Spinal cord (tissue), 9 donors: ENCODE measurements at regions not wholly inside any gene's neighbourhood (a gene's known extent, or its start where the extent isn't known, plus 50 kb on each side); places are given as distances from the start of the nearest gene placed in this dataset.

Experiments
- DNase-seq, 6 donors: peaks; one replicate each; pipeline versions ENCODE4 v3.0.0 to v3.0.0-alpha.2; 2013 to 2015; ENCODE audit warnings: low spot score in 6 of 6, low read depth in 4 of 6
- H3K27ac ChIP-seq: one replicate; pipeline ENCODE4 v1.5.1; 2013; ENCODE audit warnings: low read depth, low read length, control low read depth
- H3K27me3 ChIP-seq: one replicate; pipeline ENCODE4 v1.6.1; 2013; ENCODE audit warnings: low read length; ENCODE audit not compliant: control insufficient read depth, insufficient read depth
- H3K36me3 ChIP-seq: one replicate; pipeline ENCODE4 v1.6.1; 2013; ENCODE audit warnings: low read length; ENCODE audit not compliant: control insufficient read depth, insufficient read depth
- H3K4me1 ChIP-seq: one replicate; pipeline ENCODE4 v1.6.1; 2013; ENCODE audit warnings: low read length; ENCODE audit not compliant: control insufficient read depth, insufficient read depth
- H3K4me3 ChIP-seq: one replicate; pipeline ENCODE4 v1.5.1; 2013; ENCODE audit warnings: low read depth, low read length, control low read depth
- H3K9me3 ChIP-seq: one replicate; pipeline ENCODE4 v1.6.1; 2013; ENCODE audit warnings: low read length; ENCODE audit not compliant: control insufficient read depth, insufficient read depth
- WGBS: methylation state at CpG from one replicate; pipeline ENCODE4 v1.1.5; 2013; ENCODE audit warnings: missing lambda C conversion rate; ENCODE audit not compliant: insufficient coverage; 5-methylcytosine and 5-hydroxymethylcytosine counted together
- donor health status: healthy.

GRCh38 chr5:81914696-81915095, 57.1 kb upstream of the ATG10 start:
- no peak for DNase-seq
- Histone ChIP-seq H3K27me3 (no peaks in the 10 kb centered on the region), H3K4me3 (no peak overlapping the region), H3K9me3 (no peaks in the 10 kb centered on the region), H3K4me1 (no peaks in the 10 kb centered on the region), H3K36me3 (no peaks in the 10 kb centered on the region), H3K27ac (no peak overlapping the region)
- 60% methylated on average over 1 of the region's 1 CpG for WGBS

- H3K27ac ChIP-seq, result no peak overlapping the region
- 100% methylated on average over 3 of the region's 8 CpGs for WGBS
- H3K9me3 ChIP-seq, result no peaks in the 10 kb centered on the region
- H3K4me3 ChIP-seq, result no peak overlapping the region
- no peak for DNase-seq
- H3K4me1 ChIP-seq, result no peaks in the 10 kb centered on the region
- H3K27me3 ChIP-seq, result no peaks in the 10 kb centered on the region
- H3K36me3 ChIP-seq, result no peaks in the 10 kb centered on the region
Measured at GRCh38 chr5:81912933-81913332, 58.9 kb upstream of the ATG10 start.

DNA sequence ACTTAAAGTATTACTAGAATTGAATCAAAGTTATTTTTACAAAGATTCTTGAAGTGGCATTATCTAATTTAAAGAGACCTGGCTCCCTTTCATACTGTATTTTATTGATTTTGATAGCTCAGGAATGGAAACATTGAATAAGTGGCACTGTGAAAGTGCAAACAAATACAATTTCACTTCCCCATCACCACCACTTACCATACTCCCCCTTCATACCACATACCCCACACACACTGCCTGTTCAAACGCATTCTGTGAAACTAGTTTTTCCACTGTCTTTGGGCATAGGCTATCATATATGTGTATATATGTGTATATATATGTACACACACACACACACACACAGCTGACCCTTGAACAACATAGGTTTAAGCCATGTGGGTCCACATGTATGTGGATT, 62.1 kb upstream of the ATG10 start:
- no CpG with 5 or more reads among the region's 1 CpG for WGBS
- no peaks in the 10 kb centered on the region for H3K36me3 ChIP-seq
- no peaks in the 10 kb centered on the region for H3K9me3 ChIP-seq
- no peak overlapping the region for H3K27ac ChIP-seq
- DNase-seq, result no peak
- no peaks in the 10 kb centered on the region for H3K27me3 ChIP-seq
- H3K4me3 ChIP-seq, result no peak overlapping the region
- H3K4me1 ChIP-seq, result no peaks in the 10 kb centered on the region

- no CpG with 5 or more reads among the region's 5 CpGs for WGBS
- Histone ChIP-seq H3K36me3 (no peaks in the 10 kb centered on the region), H3K4me1 (no peaks in the 10 kb centered on the region), H3K4me3 (no peak overlapping the region), H3K27ac (no peak overlapping the region), H3K9me3 (no peaks in the 10 kb centered on the region), H3K27me3 (no peaks in the 10 kb centered on the region)
- peak in 1 of 6 donors; percentile 52 for DNase-seq
Measured at GRCh38 chr5:81908771-81909170, 63.1 kb upstream of the ATG10 start.

DNA sequence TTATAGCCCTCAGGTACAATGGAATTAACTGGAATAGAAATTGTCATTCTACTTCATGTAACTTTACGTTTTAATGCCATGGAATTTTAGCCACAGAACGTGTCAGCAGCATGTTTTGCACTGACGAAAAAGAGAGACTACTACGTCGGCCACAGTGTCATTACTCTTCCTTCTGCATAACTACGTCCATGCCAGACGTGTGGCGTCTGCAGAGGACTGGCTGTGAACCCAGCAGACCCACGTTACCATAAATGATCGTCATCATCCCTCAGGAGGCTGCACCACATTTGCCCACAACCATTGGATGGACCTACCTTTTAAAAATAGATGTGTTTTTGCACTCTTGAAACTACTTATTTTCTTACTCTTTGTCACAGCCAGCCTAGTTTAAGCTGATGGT, 63.8 kb upstream of the ATG10 start:
- WGBS, result 74% methylated on average over 8 of the region's 10 CpGs
- Histone ChIP-seq H3K27me3 (no peaks in the 10 kb centered on the region), H3K36me3 (no peaks in the 10 kb centered on the region), H3K4me1 (no peaks in the 10 kb centered on the region), H3K27ac (no peak overlapping the region), H3K9me3 (no peaks in the 10 kb centered on the region), H3K4me3 (no peak overlapping the region)
- DNase-seq, result no peak

DNA sequence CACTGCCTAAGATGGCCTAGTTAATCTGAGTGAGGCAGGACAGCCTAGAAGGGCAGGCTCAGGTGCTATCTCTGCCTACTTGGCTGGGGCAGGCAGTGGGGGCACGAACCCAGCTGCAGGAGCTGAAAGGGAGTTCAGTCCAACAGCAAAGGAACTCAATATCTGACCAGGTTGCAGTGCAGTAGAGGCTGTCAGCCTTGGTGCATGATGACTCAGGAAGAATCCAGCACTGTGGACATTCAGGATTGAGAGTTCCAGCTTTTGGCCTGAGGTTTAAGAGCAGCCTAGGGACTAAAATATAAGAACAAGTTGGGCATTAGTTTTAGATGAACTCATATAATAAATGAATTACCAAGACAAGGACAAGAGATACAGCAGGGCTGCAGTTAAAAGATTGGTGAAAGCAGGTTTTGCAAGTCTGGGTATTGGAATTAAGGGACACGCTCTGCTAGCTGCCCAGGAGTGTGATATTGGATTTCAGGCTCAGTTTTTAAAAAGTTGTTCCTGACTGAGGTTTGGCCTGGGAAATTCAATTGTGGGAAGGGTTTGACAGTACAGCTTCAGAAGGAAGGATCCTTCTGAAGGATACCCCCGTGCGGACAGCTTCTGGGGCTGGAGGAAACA, 64.7 kb upstream of the ATG10 start:
- Histone ChIP-seq H3K9me3 (no peaks in the 10 kb centered on the region), H3K27ac (no peak overlapping the region), H3K27me3 (no peaks in the 10 kb centered on the region), H3K36me3 (no peaks in the 10 kb centered on the region), H3K4me3 (no peak overlapping the region), H3K4me1 (no peaks in the 10 kb centered on the region)
- DNase-seq, result no peak
- 89% methylated on average over 4 of the region's 4 CpGs for WGBS

DNA sequence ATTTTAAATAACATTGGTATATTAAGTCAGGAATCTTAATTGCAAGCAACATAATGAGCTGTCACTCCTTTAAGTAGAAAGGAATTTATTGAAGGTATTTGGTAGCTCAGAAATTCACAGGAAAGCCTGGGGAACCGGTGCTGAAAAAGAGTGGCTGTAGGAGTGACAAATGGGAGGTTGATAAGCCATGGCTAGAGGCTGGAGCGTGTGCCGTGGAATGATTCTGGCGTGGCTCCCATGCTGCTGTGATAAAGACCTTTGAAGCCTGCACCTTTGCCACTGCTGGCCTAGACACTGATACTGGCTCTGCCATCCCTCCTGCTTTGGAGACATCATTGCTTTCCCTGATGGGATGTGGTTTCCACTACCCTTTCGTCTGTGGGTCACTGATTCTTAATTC, 65.7 kb upstream of the ATG10 start:
- WGBS, result 65% methylated on average over 5 of the region's 5 CpGs
- Histone ChIP-seq H3K9me3 (no peaks in the 10 kb centered on the region), H3K27ac (no peak overlapping the region), H3K4me1 (no peaks in the 10 kb centered on the region), H3K27me3 (no peaks in the 10 kb centered on the region), H3K36me3 (no peaks in the 10 kb centered on the region), H3K4me3 (no peak overlapping the region)
- DNase-seq, result no peak

DNA sequence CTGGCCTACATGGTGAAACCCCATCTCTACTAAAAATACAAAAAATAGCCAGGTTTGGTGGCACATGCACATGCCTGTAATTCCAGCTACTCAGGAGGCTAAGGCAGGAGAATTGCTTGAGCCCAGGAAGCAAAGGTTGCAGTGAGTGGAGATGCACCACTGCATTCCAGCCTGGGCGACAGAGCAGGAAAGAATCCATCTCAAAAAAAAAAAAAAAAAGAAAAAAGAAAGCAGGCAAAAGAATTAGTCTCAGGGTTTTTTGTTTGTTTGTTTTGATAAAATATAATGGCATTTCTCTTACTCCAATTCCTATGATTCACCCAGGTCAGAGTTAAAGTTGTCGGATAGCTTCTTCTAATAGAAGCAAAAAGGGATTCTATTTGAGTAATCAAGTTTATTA, 67.0 kb upstream of the ATG10 start:
- no peak overlapping the region for H3K27ac ChIP-seq
- H3K4me1 ChIP-seq, result no peaks in the 10 kb centered on the region
- no peak overlapping the region for H3K4me3 ChIP-seq
- DNase-seq, result no peak
- H3K27me3 ChIP-seq, result no peaks in the 10 kb centered on the region
- no peaks in the 10 kb centered on the region for H3K36me3 ChIP-seq
- H3K9me3 ChIP-seq, result no peaks in the 10 kb centered on the region
- WGBS, result no CpG with 5 or more reads among the region's 2 CpGs

DNA sequence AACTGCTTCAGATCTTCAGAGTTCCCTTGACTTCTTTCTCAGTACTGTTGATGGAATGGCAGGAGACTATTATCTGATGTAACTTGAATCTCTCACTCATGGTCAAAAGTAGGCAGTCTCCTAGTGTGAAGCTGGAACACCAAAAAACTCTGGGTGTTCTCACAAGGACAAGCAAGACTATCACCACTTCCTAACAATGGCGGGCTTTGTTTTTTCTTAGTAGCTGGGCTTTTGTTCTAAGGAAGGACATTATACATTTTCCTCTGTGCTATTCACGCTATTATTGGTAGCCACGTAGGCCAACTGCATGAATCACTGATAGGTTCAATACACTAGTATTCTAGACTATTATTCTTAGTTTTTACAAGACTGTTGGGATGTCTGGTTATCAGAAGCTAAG, 67.7 kb upstream of the ATG10 start:
- H3K36me3 ChIP-seq, result no peaks in the 10 kb centered on the region
- H3K4me3 ChIP-seq, result no peak overlapping the region
- no peaks in the 10 kb centered on the region for H3K27me3 ChIP-seq
- DNase-seq, result no peak
- WGBS, result no CpG with 5 or more reads among the region's 3 CpGs
- no peak overlapping the region for H3K27ac ChIP-seq
- no peaks in the 10 kb centered on the region for H3K9me3 ChIP-seq
- no peaks in the 10 kb centered on the region for H3K4me1 ChIP-seq

GRCh38 chr5:81901586-81901985, 70.2 kb upstream of the ATG10 start:
- no peak for DNase-seq
- H3K27me3 ChIP-seq, result no peaks in the 10 kb centered on the region
- no peaks in the 10 kb centered on the region for H3K4me1 ChIP-seq
- no peak overlapping the region for H3K4me3 ChIP-seq
- no peaks in the 10 kb centered on the region for H3K9me3 ChIP-seq
- 77% methylated on average over 10 of the region's 10 CpGs for WGBS
- H3K27ac ChIP-seq, result no peak overlapping the region
- H3K36me3 ChIP-seq, result no peaks in the 10 kb centered on the region
